ENCODE measurements at regions not wholly inside any gene's neighbourhood (a gene's known extent, or its start where the extent isn't known, plus 50 kb on each side); places are given as distances from the start of the nearest gene placed in this dataset.

DNA sequence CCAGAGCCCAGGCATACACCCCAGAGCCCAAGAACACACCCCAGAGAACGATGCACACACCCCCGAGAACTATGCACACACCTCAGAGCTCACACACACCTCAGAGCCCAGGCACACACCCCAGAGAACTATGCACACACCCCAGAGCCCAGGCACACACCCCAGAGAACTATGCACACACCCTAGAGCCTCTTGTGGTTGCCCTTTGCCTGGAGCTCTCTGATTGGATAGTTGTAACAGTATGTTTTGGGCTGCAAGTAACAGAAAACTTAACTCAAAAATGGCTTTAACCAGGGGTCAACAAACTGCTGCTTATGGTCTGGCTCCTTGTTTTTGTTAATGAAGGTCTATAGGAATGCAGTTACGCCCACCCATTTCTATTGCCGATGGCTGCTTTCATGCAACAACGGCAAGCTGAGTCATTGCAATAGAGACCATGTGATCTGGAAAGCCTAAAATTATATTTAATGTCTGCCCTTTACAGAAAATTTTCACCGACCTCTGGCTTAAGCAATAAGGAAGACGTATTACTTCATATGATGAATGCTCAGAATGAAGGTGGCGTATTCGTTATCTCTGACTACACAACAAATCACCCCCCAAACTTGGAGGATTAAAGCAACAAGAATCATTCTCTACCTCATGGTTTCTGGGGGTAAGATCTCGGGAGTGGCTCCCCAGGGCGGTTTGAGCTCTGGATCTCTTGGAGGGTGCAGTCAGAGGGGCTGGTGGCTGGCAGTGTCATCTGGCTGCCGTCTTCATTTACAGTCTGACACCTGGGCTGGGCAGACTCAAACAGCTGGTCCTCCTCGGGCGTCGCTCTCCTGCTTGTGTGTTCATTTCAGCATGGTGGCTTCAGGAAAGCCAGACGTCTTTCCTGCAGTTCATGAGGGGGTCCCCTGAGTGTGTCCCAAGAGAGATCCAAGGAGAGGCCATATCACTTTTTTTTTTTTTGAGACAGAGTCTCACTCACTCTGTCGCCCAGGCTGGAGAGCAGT is 66.3 kb upstream of the NCOR2 start:
- Histone ChIP-seq H3K4me1 (ENCODE audit: control insufficient read depth in 2 of 2, insufficient read depth in 2 of 2, low read length in 2 of 2) (peaks cover 5 to 7% of the 10 kb centered on the region in 2 donors), H3K27ac (ENCODE audit: low read depth in 1 of 2, low read length in 1 of 2) (no peak overlapping the region), H3K4me3 (ENCODE audit: low read length in 2 of 2) (no peak overlapping the region), H3K27me3 (ENCODE audit: control insufficient read depth in 2 of 2, insufficient read depth in 1 of 2, low read length in 1 of 2) (no peaks in the 10 kb centered on the region), H3K36me3 (ENCODE audit: control insufficient read depth in 2 of 2, insufficient read depth in 2 of 2, low read length in 1 of 2) (no peaks in the 10 kb centered on the region), H3K9me3 (ENCODE audit: control insufficient read depth in 2 of 2, insufficient read depth in 1 of 2, low read length in 1 of 2) (peaks cover 0 to 1% of the 10 kb centered on the region in 2 donors)
- DNase-seq (ENCODE audit: low read depth in 6 of 9, low spot score in 9 of 9): no peak
- WGBS: 82% methylated on average over 17 of the region's 17 CpGs

GRCh38 chr12:124632519-124632984 is 65.1 kb upstream of the NCOR2 start:
- Histone ChIP-seq H3K36me3 (ENCODE audit: control insufficient read depth in 2 of 2, insufficient read depth in 2 of 2, low read length in 1 of 2) (no peaks in the 10 kb centered on the region), H3K27ac (ENCODE audit: low read depth in 1 of 2, low read length in 1 of 2) (no peak overlapping the region), H3K4me1 (ENCODE audit: control insufficient read depth in 2 of 2, insufficient read depth in 2 of 2, low read length in 2 of 2) (peaks cover 5 to 7% of the 10 kb centered on the region in 2 donors), H3K9me3 (ENCODE audit: control insufficient read depth in 2 of 2, insufficient read depth in 1 of 2, low read length in 1 of 2) (peaks cover 0 to 1% of the 10 kb centered on the region in 2 donors), H3K27me3 (ENCODE audit: control insufficient read depth in 2 of 2, insufficient read depth in 1 of 2, low read length in 1 of 2) (no peaks in the 10 kb centered on the region), H3K4me3 (ENCODE audit: low read length in 2 of 2) (no peak overlapping the region)
- no peak for DNase-seq (ENCODE audit: low read depth in 6 of 9, low spot score in 9 of 9)
- 93% methylated on average over 9 of the region's 9 CpGs for WGBS

DNA sequence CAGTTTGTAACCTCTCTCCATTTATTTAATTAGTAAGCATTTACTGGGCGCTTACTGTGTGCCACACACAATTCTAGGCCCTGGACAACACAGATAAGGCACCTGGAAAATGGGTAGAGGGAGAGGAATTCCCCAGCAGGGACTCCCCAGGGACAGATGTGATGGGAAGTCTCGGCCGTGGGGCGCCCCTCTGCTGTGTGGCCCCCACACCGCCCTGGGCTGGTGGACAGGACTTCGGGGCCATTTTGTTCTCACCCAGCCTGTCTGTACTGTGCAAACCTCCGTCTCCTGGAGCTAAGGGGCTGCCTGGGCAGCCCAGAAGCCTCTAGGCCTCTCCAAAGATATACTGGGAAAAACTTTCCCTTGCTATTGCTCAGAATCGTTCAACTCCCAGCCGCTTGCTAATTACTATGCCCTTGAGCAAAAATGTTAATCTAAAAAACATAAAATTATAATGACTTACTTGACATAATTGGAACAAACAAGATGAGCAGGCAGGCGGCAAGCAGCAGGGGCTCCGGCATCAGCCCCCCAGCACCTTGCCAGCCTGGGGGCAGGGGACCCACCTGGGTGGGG is 64.4 kb upstream of the NCOR2 start:
- Histone ChIP-seq H3K27me3 (ENCODE audit: control insufficient read depth in 2 of 2, insufficient read depth in 1 of 2, low read length in 1 of 2) (no peaks in the 10 kb centered on the region), H3K27ac (ENCODE audit: low read depth in 1 of 2, low read length in 1 of 2) (no peak overlapping the region), H3K36me3 (ENCODE audit: control insufficient read depth in 2 of 2, insufficient read depth in 2 of 2, low read length in 1 of 2) (no peaks in the 10 kb centered on the region), H3K4me3 (ENCODE audit: low read length in 2 of 2) (no peak overlapping the region), H3K9me3 (ENCODE audit: control insufficient read depth in 2 of 2, insufficient read depth in 1 of 2, low read length in 1 of 2) (peaks cover 0 to 1% of the 10 kb centered on the region in 2 donors), H3K4me1 (ENCODE audit: control insufficient read depth in 2 of 2, insufficient read depth in 2 of 2, low read length in 2 of 2) (peaks cover 5 to 7% of the 10 kb centered on the region in 2 donors)
- no peak for DNase-seq (ENCODE audit: low read depth in 6 of 9, low spot score in 9 of 9)
- 98% methylated on average over 11 of the region's 11 CpGs for WGBS

- Histone ChIP-seq H3K4me1 (ENCODE audit: control insufficient read depth in 2 of 2, insufficient read depth in 2 of 2, low read length in 2 of 2) (no peaks in the 10 kb centered on the region), H3K9me3 (ENCODE audit: control insufficient read depth in 2 of 2, insufficient read depth in 1 of 2, low read length in 1 of 2) (peaks cover 0 to 1% of the 10 kb centered on the region in 2 donors), H3K36me3 (ENCODE audit: control insufficient read depth in 2 of 2, insufficient read depth in 2 of 2, low read length in 1 of 2) (no peaks in the 10 kb centered on the region), H3K27ac (ENCODE audit: low read depth in 1 of 2, low read length in 1 of 2) (no peak overlapping the region), H3K4me3 (ENCODE audit: low read length in 2 of 2) (no peak overlapping the region), H3K27me3 (ENCODE audit: control insufficient read depth in 2 of 2, insufficient read depth in 1 of 2, low read length in 1 of 2) (no peaks in the 10 kb centered on the region)
- 97% methylated on average over 15 of the region's 15 CpGs for WGBS
- DNase-seq (ENCODE audit: low read depth in 6 of 9, low spot score in 9 of 9): no peak
These were observed 63.4 kb upstream of the NCOR2 start for GRCh38 chr12:124630791-124631313.

DNA sequence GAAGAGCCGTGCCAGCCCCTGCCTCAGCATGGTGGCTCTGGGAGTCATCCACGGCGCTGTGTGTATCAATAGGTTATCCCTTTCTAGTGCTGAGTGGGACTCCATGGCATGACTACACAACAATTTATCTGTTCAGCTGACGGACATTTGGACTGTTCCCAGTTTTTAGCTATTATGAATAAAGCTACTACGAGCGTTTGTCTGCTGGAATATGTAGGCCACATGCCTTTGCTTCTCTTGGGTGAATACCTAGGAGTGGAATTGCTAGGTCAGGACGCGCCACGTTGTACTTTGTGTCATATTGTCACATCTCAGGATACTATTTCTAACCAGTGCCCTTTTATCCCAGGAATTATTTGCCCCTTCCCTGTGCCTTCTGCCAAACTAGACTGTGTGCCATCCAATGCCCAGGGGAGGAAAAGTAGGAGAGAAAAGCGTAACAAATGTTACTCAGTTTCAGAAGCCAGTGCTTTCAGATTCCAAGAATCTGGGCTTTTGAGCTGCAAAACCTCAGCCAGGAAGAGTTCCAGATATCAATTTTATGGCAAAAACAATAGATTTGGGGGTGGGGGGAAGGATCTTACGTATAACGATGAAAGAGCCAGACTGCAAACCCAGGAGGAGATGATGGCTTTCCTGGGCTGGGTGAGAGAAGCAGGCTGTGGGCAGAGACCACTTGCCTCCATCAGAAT is 62.5 kb upstream of the NCOR2 start:
- Histone ChIP-seq H3K27ac (ENCODE audit: low read depth in 1 of 2, low read length in 1 of 2) (no peak overlapping the region), H3K27me3 (ENCODE audit: control insufficient read depth in 2 of 2, insufficient read depth in 1 of 2, low read length in 1 of 2) (no peaks in the 10 kb centered on the region), H3K4me1 (ENCODE audit: control insufficient read depth in 2 of 2, insufficient read depth in 2 of 2, low read length in 2 of 2) (no peaks in the 10 kb centered on the region), H3K4me3 (ENCODE audit: low read length in 2 of 2) (no peak overlapping the region), H3K36me3 (ENCODE audit: control insufficient read depth in 2 of 2, insufficient read depth in 2 of 2, low read length in 1 of 2) (no peaks in the 10 kb centered on the region), H3K9me3 (ENCODE audit: control insufficient read depth in 2 of 2, insufficient read depth in 1 of 2, low read length in 1 of 2) (no peaks in the 10 kb centered on the region)
- 95% methylated on average over 12 of the region's 12 CpGs for WGBS
- no peak for DNase-seq (ENCODE audit: low read depth in 6 of 9, low spot score in 9 of 9)

DNA sequence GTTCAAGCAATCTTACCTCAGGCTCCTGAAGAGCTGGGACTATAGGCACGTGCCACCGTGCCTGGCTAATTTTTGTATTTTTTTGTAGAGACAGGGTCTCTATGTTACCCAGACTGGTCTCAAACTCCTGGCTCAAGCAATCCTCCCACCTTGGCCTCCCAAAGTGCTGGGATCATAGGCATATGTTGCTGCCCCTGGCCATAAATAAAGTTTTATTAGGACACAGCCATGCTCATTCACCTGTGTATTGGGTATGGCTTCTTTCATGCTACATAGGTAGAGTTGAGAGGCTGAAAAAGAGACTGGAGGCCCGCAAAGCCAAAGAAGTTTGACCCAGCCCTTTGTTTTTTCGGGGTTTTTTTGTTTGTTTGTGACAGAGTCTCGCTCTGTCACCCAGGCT is 61.7 kb upstream of the NCOR2 start:
- no peaks in the 10 kb centered on the region for H3K36me3 ChIP-seq (ENCODE audit: control insufficient read depth in 2 of 2, insufficient read depth in 2 of 2, low read length in 1 of 2)
- no peak overlapping the region for H3K27ac ChIP-seq (ENCODE audit: low read depth in 1 of 2, low read length in 1 of 2)
- DNase-seq (ENCODE audit: low read depth in 6 of 9, low spot score in 9 of 9): no peak
- no peaks in the 10 kb centered on the region for H3K27me3 ChIP-seq (ENCODE audit: control insufficient read depth in 2 of 2, insufficient read depth in 1 of 2, low read length in 1 of 2)
- no peaks in the 10 kb centered on the region for H3K9me3 ChIP-seq (ENCODE audit: control insufficient read depth in 2 of 2, insufficient read depth in 1 of 2, low read length in 1 of 2)
- H3K4me3 ChIP-seq (ENCODE audit: low read length in 2 of 2): no peak overlapping the region
- WGBS: 98% methylated on average over 5 of the region's 5 CpGs
- no peaks in the 10 kb centered on the region for H3K4me1 ChIP-seq (ENCODE audit: control insufficient read depth in 2 of 2, insufficient read depth in 2 of 2, low read length in 2 of 2)

DNA sequence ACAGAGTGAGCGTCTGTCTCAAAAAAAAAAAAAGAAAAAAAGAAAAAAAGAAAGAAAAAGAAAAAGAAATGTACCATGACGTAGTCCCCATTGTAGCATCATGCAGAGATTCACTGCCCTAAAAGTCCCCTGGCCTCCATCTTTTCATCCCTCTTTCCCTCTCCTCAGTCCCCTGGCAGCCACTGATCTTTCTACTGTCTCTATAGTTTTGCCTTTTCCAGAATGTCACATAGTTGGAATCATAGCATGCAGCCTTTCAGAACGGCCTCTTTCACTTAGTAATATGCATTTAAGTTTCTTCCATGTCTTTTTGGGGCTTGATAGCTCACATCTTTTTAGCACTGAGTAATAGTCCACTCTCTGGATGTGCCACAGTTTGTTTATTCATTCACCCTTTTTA is 60.5 kb upstream of the NCOR2 start:
- WGBS: 97% methylated on average over 3 of the region's 3 CpGs
- Histone ChIP-seq H3K27ac (ENCODE audit: low read depth in 1 of 2, low read length in 1 of 2) (no peak overlapping the region), H3K4me1 (ENCODE audit: control insufficient read depth in 2 of 2, insufficient read depth in 2 of 2, low read length in 2 of 2) (no peaks in the 10 kb centered on the region), H3K9me3 (ENCODE audit: control insufficient read depth in 2 of 2, insufficient read depth in 1 of 2, low read length in 1 of 2) (peaks cover 0 to 9% of the 10 kb centered on the region in 2 donors), H3K4me3 (ENCODE audit: low read length in 2 of 2) (no peak overlapping the region), H3K27me3 (ENCODE audit: control insufficient read depth in 2 of 2, insufficient read depth in 1 of 2, low read length in 1 of 2) (no peaks in the 10 kb centered on the region), H3K36me3 (ENCODE audit: control insufficient read depth in 2 of 2, insufficient read depth in 2 of 2, low read length in 1 of 2) (no peaks in the 10 kb centered on the region)
- DNase-seq (ENCODE audit: low read depth in 6 of 9, low spot score in 9 of 9): no peak

DNA sequence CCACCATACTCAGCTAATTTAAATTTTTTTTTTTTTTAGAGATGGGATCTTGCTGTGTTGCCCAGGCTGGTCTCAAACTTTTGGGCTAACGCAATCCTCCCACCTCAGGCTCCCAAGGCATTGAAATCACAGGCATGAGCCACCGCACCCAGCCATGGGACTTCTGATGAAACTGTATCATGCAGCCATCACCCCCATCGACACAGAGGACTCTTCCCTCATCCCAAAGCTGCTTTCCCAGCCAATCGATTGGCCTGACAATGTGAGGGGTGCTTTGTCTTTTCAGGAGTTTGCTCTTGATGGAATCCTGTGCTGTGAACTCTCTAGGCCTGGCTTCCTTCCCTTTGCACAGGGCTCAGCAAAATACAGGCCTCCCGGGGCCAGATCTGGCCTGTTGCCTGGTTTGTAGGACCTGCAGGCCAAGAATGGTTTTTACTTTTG is 59.6 kb upstream of the NCOR2 start:
- Histone ChIP-seq H3K27me3 (ENCODE audit: control insufficient read depth in 2 of 2, insufficient read depth in 1 of 2, low read length in 1 of 2) (no peaks in the 10 kb centered on the region), H3K36me3 (ENCODE audit: control insufficient read depth in 2 of 2, insufficient read depth in 2 of 2, low read length in 1 of 2) (no peaks in the 10 kb centered on the region), H3K27ac (ENCODE audit: low read depth in 1 of 2, low read length in 1 of 2) (no peak overlapping the region), H3K9me3 (ENCODE audit: control insufficient read depth in 2 of 2, insufficient read depth in 1 of 2, low read length in 1 of 2) (peaks cover 0 to 18% of the 10 kb centered on the region in 2 donors), H3K4me1 (ENCODE audit: control insufficient read depth in 2 of 2, insufficient read depth in 2 of 2, low read length in 2 of 2) (no peaks in the 10 kb centered on the region), H3K4me3 (ENCODE audit: low read length in 2 of 2) (no peak overlapping the region)
- WGBS: 91% methylated on average over 5 of the region's 5 CpGs
- DNase-seq (ENCODE audit: low read depth in 6 of 9, low spot score in 9 of 9): no peak

Data from thymus (tissue), 11 donors.